ENCODE measurements at regions not wholly inside any gene's neighbourhood (a gene's known extent, or its start where the extent isn't known, plus 50 kb on each side); places are given as distances from the start of the nearest gene placed in this dataset.
A peak's percentile ranks its signal among the peaks of the same experiment; 100 is the strongest.

DNA sequence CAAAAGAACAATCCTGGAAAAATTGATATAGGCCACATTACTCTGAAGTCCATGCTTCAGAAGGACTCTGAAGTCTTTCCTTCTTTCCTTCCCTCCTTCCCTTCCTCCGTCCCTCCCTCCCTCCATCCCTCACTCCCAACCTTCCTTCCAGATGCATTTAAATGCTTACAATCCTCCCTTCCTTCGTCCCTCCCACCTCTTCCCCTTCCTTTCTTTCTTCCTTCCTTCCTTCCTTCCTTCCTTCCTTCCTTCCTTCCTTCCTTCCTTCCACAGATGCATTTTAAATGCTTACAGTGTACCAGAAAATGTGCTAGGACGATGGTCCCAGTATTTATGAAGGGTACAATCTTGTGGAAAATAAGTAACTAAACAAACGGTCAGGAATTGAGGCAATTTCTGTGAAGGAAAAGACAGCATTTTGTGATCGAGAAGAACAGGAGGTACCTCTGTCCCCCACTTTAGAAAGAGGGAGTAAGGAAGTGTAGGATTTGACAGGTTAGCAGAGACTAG is 181.3 kb upstream of the TUT7 start:
- DNase-seq (ENCODE audit: low read depth) = no peak
- no peak overlapping the region for H3K4me3 ChIP-seq (ENCODE audit: low read depth, low read length)
- TF ChIP-seq, protein P1, sequence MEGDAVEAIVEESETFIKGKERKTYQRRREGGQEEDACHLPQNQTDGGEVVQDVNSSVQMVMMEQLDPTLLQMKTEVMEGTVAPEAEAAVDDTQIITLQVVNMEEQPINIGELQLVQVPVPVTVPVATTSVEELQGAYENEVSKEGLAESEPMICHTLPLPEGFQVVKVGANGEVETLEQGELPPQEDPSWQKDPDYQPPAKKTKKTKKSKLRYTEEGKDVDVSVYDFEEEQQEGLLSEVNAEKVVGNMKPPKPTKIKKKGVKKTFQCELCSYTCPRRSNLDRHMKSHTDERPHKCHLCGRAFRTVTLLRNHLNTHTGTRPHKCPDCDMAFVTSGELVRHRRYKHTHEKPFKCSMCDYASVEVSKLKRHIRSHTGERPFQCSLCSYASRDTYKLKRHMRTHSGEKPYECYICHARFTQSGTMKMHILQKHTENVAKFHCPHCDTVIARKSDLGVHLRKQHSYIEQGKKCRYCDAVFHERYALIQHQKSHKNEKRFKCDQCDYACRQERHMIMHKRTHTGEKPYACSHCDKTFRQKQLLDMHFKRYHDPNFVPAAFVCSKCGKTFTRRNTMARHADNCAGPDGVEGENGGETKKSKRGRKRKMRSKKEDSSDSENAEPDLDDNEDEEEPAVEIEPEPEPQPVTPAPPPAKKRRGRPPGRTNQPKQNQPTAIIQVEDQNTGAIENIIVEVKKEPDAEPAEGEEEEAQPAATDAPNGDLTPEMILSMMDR (IDR thresholded peaks at IDR 0.05; ENCODE audit: insufficient read depth, low read depth, low read length) = no peak

DNA sequence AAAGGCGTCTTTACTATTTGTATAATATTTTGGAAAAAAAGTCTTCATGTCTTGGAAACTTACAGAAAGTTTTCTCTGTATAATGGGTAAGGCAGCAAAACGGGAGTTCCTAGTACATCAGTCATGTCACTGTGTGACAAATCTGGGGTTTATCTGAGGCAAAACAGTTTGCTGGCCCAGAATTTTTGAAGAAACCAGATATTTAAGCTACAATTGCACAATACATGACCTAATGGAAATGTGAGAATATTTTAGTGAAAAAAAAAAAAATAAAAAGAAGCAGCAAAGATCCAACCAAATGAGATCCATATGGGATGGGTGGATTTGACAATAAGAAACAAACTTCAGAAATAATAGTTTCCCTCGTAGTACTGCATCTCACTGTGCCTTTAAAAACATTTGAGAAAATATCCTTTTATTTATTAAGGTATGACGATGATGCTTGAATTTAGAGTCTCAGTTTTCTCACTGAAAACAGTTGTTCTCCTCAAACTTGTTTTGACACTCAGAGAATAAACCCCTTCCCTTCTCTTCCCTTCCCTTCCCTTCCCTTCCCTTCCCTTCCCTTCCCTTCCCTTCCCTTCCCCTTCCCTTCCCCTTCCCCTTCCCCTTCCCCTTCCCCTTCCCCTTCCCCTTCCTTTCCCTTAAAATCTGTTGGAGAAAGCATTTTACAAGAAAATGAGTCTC is 180.5 kb upstream of the TUT7 start:
- H3K4me3 ChIP-seq (ENCODE audit: low read depth, low read length) = no peak overlapping the region
- TF ChIP-seq, protein P1 (IDR thresholded peaks at IDR 0.05; ENCODE audit: insufficient read depth, low read depth, low read length) = no peak
- peak; percentile 84 for DNase-seq (ENCODE audit: low read depth)

DNA sequence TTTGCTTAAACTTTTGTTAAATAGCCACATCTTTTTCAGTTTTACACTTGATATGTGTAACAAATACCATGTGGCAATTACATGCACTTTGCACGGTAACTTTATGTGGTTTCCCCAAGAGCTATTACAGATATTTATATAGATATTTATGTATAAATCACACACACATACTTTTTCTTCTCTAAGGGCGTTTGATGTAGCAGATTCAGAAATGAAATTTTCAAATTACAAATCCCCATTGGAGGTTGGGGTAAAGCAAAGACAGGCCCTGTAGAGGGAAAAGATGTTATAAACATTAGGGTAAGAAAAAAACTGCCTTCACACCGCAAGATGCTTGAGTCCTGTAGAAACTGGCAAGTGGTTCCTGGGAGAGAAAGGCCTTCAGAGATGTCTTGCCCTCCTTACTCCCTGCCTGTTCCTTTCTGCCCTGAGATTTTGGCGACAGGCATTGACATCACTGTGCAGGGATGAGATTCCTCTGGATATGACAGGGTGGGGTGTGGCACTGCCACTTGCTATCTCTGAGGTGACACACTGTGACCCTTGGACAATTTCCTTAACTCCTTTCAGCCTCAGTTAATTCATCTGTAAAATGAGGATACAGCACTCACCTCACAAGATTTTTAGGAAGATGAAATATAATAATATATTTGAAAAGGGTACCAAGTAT is 177.9 kb upstream of the TUT7 start:
- TF ChIP-seq, protein P1 (IDR thresholded peaks at IDR 0.05; ENCODE audit: insufficient read depth, low read depth, low read length) = no peak
- H3K4me3 ChIP-seq (ENCODE audit: low read depth, low read length) = no peak overlapping the region
- DNase-seq (ENCODE audit: low read depth) = no peak

DNA sequence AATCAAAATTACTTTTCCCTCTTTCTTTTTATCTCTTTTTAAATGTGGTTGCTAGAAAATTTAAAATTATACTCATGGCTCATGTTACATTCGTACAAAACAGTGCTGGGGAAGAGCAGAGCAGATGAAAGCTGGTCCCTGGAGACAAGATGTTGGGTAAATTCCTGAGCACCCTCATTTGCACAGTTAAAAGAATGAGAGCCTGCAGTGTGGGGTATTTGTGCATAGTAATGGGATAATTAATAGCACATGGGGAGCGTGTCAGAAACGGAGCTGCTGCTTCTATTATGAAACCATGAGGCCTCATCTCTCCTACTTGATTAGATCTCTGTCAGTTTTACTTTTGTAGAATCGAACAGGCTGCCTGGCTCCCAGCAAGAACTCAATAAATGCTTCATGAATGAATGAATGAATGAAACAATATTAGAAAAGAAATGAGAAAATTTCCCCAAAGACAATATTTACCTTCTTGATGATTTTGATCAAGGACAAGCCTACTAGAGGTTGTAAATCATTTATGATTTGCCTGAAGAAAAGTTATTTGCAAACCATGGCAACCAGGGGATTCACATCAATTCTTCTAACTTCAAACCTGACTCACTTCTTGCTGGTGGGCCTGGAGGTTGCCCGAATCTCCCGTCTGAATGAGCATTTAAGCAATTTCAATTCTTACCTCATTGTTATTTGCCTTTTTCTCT is 177.2 kb upstream of the TUT7 start:
- no peak overlapping the region for H3K4me3 ChIP-seq (ENCODE audit: low read depth, low read length)
- TF ChIP-seq, protein P1 (IDR thresholded peaks at IDR 0.05; ENCODE audit: insufficient read depth, low read depth, low read length) = no peak
- DNase-seq (ENCODE audit: low read depth) = peak; percentile 30

DNA sequence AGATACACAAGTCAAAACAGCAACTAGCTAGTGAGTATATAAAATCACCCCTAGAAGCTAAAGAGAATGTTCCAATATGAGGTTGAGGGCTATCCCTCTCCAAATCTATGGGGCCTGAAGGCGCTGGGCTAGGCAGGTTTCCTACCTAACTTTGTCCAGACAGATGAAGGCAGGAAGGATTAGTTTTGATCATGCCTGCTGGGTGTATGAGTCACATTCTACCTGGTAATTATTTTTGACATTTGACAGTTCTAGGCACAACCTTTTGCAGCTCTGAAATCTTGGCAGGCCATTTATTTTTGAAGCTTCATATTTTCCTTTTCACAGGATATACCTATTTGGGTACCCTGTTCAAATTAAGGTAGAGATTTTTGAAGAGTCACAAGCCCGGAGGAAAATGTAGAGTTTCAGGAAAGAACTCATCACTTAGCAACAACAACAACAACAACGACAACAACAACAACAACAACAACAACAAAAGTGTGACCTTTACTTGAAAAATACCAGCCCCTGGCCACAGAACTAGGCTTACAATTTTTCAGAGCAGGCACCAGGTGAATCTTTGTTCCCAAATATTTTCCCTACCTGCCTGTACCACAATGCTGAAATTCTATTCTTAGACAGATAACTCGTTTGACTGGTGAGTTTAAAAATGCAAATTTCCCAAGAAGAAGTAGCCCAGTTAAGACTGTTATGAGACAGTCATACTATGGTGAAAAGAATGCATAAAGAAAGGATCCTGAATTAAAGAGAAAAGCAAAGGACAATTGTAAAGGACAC is 175.5 kb upstream of the TUT7 start:
- no peak overlapping the region for H3K4me3 ChIP-seq (ENCODE audit: low read depth, low read length)
- DNase-seq (ENCODE audit: low read depth) = no peak

DNA sequence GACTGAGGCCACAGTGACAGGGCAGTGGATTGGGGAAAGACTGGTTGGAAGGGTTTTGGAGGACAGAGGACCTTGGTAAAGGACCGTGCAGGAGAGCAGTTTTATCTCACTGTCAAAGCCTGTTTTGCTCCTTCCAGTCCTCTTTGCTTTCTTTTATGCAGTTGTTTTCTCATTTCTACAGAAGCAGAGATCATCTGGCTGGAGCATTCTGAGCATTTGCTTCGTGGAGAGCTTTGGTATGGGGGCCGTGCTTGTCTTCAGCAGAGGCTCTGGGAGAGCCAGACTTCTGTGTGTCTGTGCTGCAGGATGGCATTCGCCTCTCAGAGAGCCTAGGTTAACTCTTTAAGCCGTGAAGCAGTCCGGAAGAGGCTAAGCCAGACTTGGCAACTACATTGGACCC is 171.8 kb upstream of the TUT7 start:
- no peak for DNase-seq (ENCODE audit: low read depth)
- H3K4me3 ChIP-seq (ENCODE audit: low read depth, low read length) = no peak overlapping the region
- TF ChIP-seq, protein P1 (IDR thresholded peaks at IDR 0.05; ENCODE audit: insufficient read depth, low read depth, low read length) = no peak

More for the DNA sequence above, 175.5 kb upstream of the TUT7 start:
- TF ChIP-seq, protein P1 (IDR thresholded peaks at IDR 0.05; ENCODE audit: insufficient read depth, low read depth, low read length) = no peak

Data from fibroblast of villous mesenchyme (primary cell).